ENCODE measurements at regions not wholly inside any gene's neighbourhood (a gene's known extent, or its start where the extent isn't known, plus 50 kb on each side); places are given as distances from the start of the nearest gene placed in this dataset.

DNA sequence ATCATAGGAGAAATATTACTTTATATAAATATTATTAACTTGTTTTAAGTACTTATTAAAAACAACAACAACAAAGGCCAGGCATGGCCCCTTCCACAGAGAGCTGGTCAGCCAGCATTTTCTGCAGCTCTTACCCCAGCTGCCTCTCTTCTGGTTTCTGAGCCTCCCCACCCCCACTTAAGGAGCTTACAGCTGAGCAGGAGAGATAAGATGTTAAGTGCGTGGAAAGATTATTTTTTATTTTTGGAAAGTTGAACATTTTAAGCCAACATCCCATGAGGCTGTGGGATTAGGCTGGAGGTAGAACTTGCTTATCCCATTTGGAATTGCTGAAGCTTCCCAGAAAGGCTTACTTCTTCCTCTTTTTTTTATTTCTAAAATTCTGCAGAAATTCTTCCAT is 401.2 kb downstream of the SEC14L1 start:
- no peak for TF ChIP-seq POLR2A (IDR thresholded peaks at IDR 0.05; ENCODE audit: low read depth, low read length)
- TF ChIP-seq TAF1 (IDR thresholded peaks at IDR 0.05; ENCODE audit: low read depth, low read length) = no peak
- TF ChIP-seq POLR2AphosphoS5 (IDR thresholded peaks at IDR 0.05; ENCODE audit: low read depth, low read length) = no peak
- TF ChIP-seq PAX5 (IDR thresholded peaks at IDR 0.05; ENCODE audit: insufficient read depth, low read length, severe bottlenecking) = no peak
- no peak for TF ChIP-seq SPI1 (IDR thresholded peaks at IDR 0.05; ENCODE audit: low read depth, low read length)
